ENCODE measurements at regions not wholly inside any gene's neighbourhood (a gene's known extent, or its start where the extent isn't known, plus 50 kb on each side); places are given as distances from the start of the nearest gene placed in this dataset.

DNA sequence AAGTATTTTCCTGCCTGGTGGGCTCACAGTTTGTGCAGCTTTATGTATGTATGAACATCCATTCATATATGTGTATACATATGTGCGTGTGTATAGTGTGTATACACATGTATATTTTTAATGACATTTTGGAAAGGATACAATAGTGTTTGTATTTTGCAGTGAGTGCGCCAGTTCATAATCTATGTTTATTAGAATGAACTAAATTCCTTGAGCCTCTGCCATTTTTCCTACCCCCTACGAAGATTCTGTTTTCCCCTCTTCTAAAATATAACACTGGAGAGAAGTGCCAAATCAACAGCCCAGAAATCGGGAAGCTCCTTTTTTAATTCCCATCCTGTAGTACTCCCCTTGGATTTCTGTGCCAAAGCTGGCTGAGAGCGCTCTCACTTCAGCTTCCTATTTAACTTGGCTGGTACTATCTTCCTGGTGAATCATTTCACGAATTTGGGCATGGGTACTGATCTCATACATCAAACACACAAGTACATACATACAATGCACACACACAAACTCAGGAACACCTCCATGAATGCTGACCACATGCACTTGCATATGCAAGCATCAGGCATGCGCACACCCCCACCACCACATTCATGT is 578.4 kb upstream of the WWC1 start:
- no peak for DNase-seq

DNA sequence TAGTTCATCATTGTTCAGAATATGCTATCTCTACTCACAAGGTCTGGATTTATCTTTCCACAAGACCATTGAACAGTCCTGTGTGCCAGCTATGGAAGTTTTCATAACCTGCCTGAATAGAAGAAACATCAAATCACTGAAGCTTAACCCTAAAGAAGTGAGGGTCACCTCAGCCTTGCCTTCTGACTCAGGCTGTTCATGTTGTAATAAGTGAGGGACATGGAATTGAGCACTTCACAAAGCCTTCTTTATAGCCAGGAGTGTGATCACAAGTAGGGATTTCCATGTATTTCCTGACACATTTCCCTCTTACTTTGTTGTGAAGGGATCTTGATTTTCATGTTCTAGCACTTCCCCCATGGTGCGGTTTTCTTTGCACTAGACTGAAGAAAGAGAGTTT is 577.5 kb upstream of the WWC1 start:
- DNase-seq, result no peak

DNA sequence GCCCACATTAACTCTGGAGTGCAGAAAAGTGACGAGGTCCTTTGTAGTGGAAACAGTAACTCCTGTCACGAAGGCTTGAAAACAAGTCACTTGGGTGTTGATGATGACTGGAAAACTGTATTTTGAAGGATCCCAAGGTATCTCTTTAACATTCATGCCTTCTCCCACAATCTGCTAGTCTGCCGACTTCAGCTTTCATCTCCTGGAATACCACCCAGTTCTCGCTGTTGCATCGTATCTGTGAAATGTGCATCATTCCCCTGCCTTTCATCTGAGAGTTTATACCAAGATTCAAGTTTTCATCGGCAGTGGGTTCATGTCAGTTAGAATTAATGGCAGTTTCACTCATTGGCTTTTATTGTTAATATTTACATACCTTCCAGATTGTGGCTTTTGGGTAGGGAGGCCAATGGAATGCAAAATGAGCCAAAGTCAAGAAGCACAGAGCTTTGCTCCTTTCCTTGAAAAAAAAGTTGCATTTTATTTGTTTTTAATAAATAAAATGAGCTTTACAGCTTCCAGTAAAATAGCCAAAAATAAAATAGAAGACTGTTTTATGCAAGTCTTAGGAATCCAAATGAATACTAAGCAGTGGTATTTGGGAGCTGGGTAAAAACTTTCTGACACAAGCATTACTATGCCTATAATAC is 575.2 kb upstream of the WWC1 start:
- DNase-seq, result no peak

DNA sequence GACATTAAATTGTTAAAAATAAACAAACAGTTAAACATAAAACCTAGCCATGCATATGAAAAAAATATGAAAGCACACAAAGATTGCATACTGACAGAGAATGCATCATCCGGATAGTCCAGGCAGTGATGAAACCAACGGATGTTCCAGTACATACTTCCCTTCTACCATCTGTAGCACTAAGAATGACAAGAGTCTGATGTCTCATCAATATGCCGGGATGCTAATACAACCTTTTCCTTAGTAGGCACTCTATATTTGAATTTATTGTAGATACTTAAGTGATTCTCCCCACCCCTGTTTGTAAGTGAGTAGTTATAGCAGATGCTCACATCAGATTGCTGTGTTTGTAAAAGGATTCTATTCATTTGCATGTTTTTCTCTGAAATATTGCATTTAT is 571.2 kb upstream of the WWC1 start:
- no peak for DNase-seq

DNA sequence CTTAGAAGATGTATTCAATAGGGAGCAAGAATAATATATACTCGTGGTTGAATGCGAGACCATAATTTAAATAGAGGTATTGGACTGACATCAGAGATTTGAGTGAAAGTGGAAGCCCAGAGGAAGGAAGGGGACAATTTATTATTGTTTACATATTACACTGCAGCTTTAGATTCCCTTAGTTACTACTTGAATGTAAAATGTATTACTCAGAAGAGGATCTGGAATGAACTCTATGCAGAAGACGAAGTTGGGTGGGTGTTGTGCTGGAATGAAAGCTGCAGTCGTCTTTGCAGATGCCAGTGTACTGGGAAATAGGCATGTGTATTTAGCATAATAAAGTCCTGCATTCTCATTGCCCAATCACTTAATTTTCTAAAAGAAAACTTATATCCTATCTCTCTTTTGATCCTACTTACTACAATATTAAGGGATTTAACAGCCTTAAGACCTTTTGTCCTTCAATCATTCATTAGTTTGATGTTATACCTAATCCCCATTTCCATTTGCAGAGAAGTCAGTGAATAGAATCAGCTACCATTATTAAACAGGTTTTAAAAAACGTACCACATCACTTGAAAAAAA is 570.7 kb upstream of the WWC1 start:
- no peak for DNase-seq

DNA sequence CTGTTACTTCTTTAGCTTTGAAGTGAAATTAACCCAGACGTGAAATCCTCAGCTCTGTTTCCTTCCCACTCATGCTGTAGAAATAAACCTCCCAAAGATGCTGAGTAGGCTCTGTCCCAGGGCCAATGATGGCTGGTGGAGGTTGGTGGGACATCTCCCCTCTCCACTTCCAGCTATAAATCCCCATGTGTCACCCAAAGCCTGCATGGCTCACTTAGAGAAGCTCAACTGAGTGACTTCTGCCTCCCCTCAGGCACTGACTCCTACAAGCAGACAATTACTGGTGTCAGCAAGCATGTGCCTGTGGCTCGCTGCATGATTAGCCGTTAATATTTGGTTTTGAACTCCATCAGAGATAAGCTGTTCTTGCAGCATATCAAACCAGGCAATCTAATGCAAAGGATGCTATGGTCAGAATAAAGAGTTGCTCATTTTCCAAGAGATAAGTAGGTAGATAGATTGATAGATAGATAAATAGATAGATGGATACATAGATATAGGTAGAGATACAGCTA is 569.5 kb upstream of the WWC1 start:
- DNase-seq, result no peak

DNA sequence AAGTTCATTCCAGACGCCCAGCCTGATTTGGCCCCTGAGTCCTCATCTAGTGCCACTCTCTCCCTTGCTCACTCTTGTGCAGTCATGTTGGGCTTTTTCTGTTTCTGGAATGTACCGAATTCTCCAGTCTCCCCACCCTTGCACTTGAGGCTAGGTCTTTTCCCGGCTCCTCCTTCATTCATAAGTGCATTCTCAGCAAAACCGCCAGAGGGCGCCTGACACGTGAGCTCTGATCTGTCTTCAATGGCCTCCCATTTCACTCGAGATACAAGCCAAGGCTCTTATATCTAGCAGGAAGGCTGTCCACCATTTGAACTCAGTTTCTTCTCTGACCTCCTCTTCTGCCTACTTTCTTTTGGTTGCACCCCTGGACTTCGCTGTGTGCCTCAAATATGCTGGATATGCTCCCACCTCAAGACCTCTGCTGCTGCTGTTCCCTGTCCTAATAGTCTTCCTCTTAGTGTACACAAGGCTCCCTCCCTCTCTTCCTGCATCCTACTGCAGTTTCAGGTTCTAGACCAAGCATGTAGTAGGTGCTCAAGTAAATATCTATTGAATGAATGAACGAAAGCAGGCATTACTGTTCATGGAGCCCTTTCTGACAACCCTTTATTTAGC is 568.1 kb upstream of the WWC1 start:
- DNase-seq, result peak; percentile 70

DNA sequence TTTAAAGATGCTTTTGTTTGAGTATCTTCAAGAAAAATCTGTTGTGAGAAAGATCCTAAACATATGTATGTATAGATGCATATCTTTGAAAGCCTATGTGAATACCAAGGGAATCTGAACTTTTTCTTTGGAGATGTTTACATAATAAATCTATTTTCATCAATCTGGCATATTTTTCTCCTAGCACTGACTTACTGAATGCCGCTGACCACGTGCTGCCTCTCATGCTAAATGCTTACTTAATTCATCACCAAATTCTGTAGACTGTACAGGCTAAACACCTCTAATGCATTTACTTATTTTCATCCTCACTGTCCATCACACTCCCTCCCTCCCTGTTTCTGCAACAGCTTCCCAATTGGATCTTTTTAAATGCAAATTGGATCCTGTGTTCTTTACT is 566.2 kb upstream of the WWC1 start:
- no peak for DNase-seq

DNA sequence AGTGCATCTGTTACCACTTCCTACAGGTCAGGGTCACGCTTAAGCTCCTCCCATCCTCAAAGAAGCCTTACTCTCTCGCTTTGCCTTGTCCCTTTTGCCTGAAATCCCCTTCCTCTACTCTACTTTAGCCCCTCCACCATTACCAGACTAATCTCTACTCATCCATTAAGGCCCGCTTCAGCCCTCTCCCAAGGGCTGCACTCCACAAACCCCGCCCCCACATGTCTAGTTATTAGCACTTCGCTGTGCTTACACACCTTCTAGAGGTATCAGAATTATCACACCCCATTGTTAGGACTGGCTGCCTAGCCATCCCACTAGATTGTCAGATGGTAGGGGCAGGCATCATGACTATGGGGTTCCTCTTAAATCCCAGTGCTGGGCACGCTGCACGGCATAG is 565.7 kb upstream of the WWC1 start:
- DNase-seq, result no peak

DNA sequence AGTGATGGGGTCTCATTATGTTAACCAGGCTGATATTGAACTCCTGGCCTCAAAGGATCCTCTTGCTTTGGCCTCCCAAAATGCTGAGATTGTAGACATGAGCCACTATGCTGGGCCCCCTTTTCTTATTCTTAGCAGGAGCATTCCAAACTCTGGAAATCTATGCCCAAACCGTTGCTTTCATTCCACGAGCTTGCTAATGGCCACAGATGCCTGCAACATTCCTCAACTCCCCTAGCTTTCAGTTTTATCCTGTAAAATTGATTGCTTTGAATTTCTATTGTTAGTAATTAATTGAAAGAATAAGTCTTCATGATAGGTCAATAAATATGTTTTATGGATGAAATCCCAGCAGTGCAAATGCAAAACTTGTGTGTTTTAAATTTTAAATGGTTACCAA is 564.8 kb upstream of the WWC1 start:
- no peak for DNase-seq

DNA sequence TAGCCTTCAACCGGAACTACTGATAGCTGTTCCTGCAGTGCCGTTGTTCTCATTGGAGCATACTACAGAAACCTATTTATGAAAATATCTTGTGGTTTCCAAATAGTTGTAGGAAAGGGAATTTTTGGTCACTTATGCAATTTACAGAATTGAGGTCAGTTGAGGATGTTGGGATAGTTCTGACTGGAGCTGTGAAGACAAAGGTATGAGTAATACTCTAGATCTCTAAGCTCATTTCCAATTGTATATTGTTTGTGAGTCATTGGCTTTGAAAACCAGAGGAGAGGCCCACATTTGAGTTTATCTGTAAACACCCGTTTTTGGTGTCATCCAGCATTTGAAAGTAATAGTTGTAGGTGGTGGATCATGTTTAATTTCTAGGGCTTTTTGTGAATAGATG is 561.3 kb upstream of the WWC1 start:
- DNase-seq, result no peak

DNA sequence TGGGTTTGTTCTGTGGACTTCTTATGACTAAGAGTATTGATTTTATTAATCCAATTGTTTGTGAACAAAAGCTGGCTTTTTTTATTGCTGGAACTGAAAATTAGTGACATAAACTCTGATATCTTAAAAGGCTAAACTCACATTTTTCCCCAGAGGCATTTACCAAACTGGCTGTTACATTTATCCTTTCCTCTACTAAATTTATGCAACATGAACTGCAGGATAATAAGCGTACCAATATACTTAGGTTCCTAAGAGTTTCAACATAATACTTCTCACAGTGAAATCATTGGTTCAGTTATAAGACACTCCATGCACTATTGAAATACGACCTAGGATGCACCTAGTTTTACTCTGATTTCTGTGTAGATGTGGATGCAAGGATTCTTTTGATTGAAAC is 560.8 kb upstream of the WWC1 start:
- DNase-seq, result no peak

DNA sequence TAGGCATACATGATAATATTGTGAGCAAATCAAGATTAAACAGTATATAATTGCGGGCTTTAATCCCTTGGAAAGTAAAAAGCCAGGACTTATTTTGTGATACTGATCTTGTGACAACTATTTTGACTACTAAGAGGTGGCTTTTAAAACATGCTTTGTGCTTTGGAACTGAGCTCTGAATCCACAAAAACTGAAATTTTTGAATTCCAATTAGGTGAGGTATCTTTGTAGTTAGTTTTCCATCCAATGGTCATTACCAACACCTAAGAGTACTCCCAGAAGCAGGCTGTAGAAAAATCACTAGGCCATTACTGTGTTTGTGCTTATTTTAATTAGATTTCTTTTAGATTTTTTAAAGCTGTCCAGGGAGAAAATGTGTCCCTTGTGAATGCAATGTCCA is 559.5 kb upstream of the WWC1 start:
- DNase-seq, result no peak

DNA sequence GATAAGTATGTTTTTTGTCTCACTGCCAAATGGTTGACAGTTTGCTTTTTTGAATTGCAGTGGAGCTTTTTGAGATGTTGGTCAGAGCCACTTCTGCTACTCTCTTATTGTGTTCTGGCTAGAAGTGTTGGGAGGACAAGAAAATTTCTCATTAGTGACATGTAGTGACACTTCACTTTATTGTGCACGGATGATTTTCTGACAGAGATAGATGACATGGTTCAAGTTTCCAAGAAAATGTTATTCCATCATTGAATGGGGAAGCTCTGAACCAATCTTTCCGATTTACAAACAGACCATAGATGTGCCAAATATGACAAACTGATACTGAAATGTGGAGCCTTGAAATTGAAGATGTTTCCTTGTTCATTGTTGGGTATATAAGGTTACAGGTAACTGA is 558.9 kb upstream of the WWC1 start:
- DNase-seq, result no peak

DNA sequence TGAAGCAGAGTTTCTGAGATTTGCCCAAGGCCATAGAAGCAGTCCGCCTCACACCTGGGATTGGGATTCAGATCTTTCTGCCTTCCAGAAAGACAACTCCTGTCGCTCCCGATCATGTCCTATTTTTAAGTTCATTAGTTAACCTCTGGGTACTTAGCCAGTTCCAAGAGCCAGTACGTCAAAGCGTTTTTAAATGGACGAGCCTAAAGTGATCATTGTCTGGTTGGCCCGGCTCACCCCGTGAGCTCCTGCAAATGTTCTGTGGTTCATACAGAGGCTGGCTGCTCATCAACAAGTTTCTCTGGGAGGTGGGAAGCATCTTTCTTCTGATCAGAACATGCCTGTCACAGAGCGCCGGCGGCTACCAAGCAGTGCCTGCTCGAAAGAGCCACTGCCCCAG is 554.5 kb upstream of the WWC1 start:
- DNase-seq, result no peak

DNA sequence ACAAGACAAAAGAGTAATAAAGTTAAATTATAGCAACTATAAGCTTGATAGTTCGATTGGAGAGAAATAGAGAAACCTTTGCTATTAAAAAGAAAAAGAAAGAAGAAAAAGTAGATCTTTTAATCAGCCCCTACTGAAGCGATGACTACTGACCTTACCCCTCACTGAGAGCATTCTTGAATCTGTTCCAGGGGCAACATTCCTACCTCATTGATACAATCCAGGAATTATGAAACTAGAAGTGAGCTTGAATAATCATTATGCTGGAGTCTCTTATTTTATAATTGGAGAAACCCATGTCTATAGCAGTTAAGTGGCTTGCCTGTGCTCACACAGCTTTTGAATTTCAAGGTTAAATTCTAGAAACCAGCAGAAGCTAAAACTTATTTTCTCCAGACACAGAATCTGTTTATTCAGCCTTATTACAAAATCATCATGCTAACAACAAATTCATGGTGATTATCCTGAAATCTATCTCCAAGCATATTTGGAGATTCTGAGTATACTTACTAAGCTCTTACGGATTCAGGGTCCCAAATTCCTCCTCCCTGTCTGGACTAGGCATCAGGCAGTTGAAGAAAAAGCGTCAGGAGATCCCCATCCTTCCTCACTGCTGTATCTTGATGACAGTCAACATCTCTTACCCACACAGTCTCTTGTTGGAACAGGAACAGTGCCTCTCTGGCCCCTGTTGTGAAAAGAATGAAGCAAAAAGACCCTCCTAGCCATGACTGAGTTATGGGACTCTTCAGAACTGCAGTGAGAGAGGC is 547.6 kb upstream of the WWC1 start:
- DNase-seq, result no peak

DNA sequence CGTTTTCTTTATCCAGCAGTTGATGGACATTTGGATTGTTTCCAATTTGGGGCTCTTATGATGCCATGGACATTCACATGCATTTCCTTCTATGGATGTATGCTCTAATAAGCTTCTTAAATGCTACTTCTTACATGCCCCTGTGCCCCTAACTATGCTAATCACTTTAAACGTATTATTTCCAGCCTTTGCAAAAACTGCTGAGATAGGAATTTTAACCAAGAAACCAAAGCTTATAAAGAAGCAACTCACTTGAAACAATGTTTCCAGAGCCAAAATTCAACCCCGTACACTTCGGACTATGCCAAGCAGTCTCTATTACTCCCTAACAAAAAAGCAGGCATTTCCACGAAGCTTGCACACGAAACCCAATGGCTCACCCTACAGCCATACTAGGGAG is 545.6 kb upstream of the WWC1 start:
- no peak for DNase-seq

DNA sequence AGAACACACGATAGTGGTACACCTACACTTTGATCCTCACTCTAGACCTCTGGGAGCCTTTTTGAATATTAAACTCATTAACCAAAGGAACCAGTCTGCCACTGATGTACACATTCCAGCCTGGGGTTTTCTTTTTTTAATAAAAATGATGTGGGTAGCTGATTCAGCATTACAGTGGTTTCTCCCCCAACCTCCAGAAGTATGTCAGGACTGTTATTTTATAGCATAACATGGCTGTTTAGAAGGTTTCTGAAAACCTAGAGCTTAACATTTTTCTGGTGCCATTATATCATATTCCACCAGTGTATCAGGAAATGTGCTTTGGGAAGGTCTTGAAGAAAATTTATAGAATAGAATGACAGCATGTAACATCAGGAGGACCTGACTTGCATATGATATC is 540.9 kb upstream of the WWC1 start:
- no peak for DNase-seq

DNA sequence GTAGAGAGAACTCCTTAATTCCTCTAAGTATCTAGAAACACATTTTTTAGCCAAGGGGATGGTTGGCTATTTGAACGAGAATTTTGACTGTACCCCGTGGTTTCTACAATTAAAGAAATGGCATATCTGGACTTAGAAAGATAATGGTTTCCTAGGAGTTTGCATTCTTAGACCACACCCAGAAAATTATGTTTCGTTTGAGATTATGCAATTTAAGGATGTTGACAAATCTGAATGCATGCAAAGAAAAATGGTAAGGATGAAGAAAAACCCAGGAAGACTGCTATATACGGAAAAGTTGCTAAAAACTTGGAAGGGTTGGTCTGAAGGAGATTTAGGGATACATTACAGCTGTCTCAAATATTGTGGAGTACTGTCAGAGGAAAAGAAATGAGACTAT is 538.5 kb upstream of the WWC1 start:
- no peak for DNase-seq

DNA sequence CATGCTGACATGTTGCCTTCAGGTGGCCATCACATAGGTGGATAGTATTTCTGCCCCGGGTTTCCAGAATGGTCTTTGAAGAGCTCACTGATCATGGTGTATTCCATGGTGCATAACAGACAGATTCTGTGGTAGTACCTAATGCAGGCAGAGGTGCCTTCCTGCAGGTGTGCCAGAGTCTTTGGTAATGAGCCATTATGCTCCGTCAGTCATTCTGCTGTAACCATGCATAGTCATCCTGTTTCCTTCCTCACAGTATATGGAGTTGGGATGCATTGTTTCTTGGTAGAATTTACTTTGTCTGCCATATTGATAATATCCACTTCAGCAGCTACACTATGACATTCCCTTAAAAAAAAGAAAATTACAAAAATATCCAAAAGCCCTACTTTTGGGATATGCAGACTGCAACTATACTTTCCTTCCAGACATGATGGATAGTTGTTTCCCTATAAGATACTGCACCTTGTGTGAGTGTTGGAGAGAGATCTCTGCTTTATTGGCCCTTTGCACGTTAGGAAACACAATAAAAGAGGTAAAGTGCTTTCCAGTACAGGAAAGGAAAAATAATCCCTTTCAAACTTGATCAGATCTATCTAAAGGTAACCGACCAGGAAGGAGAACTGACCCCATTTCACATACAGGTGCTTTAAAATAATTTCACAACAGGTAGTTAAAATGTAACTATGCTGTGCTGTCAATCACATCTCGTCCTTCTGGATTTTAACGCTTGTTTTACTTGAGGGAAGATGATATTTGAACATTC is 537.5 kb upstream of the WWC1 start:
- no peak for DNase-seq

DNA sequence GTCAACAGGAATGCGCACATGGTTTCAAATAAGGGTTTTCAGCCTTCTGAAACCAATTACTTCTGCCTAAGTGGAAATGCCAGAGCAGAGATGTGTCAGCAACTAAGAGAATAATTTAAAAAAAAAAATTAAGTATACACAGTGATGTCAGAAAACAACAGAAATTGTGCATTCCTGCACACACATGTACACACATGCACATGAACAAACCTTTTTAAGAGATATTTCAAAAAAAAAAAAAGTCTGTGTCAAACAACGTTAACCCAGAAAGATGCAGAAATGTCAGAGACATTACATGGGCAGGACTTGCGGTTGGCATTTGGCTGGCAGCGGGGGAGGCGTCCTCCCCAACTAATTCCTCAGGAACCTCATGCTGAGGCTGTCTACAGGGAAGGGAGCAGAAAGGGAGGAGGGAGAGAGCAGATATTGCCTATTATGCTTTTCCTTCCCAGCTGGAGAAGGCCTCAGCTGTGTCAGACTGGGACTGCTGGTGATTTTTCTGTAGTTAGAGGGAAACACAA is 536.9 kb upstream of the WWC1 start:
- no peak for DNase-seq

DNA sequence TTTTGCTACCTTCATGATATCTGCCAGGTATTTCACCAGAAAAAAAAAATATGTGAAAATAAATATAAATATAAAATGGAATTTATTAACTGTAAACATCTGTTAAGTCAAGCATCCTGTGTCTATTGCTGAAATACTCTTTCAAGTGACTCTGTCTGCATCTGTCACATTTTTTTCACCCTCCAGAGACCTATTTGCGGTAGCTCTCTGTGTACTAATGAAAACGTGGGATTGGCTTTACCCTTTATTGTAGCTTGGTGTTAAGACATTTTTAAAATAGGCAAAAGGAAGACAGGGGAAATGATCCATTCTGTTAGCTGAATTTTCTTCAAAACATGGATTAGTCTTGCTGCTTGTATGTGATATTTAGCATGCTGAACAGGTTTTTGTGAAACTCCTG is 536.0 kb upstream of the WWC1 start:
- DNase-seq, result no peak
